ENCODE measurements at regions not wholly inside any gene's neighbourhood (a gene's known extent, or its start where the extent isn't known, plus 50 kb on each side); places are given as distances from the start of the nearest gene placed in this dataset.

DNA sequence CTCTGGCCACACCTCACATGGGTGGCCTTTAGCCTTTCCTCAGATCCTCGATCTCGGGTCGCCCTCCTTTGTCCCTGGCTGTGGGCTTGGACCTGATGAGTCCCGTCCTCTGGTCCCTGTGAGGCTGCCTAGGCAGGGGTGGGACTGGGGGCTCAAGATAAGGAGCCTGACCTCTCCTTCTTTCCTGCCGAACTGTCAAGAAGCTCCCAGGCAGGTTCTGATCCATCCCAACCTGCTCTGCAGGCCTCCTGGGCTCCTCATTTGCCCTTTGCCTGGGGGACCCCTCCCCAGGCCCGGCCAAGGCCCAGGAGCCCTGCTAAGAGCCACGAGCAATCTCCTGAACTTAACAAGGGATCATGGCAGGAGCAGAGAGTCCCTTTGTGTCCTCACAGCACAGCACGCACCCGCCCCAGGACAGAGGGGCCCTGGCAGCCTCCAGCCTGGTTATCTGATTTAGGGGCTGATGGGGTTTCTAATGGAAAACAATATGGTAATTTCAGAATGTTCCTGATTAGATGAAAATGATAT is 82.4 kb upstream of the POU3F1 start:
- Histone ChIP-seq H2BK15ac (ENCODE audit: low read depth, low read length) (no peak overlapping the region), H2BK20ac (ENCODE audit: low read depth, low read length, poor library complexity, severe bottlenecking) (no peak overlapping the region), H3K79me1 (ENCODE audit: insufficient read depth, low read depth, low read length, poor library complexity, severe bottlenecking) (no peaks in the 10 kb centered on the region), H3K9ac (ENCODE audit: extremely low read depth, insufficient read length, low read length) (no peak overlapping the region), H2BK5ac (ENCODE audit: insufficient read length, low read length) (no peak overlapping the region), H3K23me2 (ENCODE audit: insufficient read length, low read depth, low read length, poor library complexity, severe bottlenecking) (no peaks in the 10 kb centered on the region), H3T11ph (ENCODE audit: low read length) (no peak overlapping the region), H3K23ac (ENCODE audit: insufficient read length, low read depth, low read length) (no peak overlapping the region), H3K9me3 (ENCODE audit: control insufficient read depth, low read depth, low read length) (no peaks in the 10 kb centered on the region), H3K4me2 (ENCODE audit: insufficient read depth, insufficient read length, low read length) (no peak overlapping the region), H3K79me2 (ENCODE audit: insufficient read depth, low read length) (no peaks in the 10 kb centered on the region), H4K91ac (ENCODE audit: insufficient read length, low read depth, low read length) (no peak overlapping the region), H3K4ac (ENCODE audit: low read depth, low read length) (no peak overlapping the region), H2BK12ac (ENCODE audit: insufficient read length, low read depth, low read length) (no peak overlapping the region), H3K18ac (ENCODE audit: insufficient read length, low read depth, low read length) (no peak overlapping the region), H2AK5ac (ENCODE audit: insufficient read length, low read length) (no peak overlapping the region), H3K27ac (ENCODE audit: insufficient read length, low read depth, low read length) (no peak overlapping the region), H2BK120ac (ENCODE audit: low read depth, low read length, poor library complexity, severe bottlenecking) (no peak overlapping the region), H2AFZ (ENCODE audit: low read length) (no peak overlapping the region), H4K8ac (replicated peaks; ENCODE audit: insufficient read length, low read depth, low read length) (no peak overlapping the region), H3K56ac (ENCODE audit: insufficient read length, low read depth, low read length) (no peak overlapping the region), H3K27me3 (ENCODE audit: insufficient read depth, low read length) (no peaks in the 10 kb centered on the region), H3K14ac (ENCODE audit: insufficient read depth, low read length) (no peak overlapping the region), H4K5ac (ENCODE audit: insufficient read length, low read depth, low read length) (no peak overlapping the region), H3K4me1 (ENCODE audit: insufficient read depth, low read length) (0 out of 2 replicates have a peak, but pooled peaks cover 2% of the 10 kb centered on the region), H4K20me1 (ENCODE audit: control insufficient read depth, insufficient read depth, insufficient read length) (no peaks in the 10 kb centered on the region)
- Mint-ChIP-seq H3K4me3 (no peak overlapping the region), H3K9me3 (no peaks in the 10 kb centered on the region), H3K4me1 (peaks cover 18 to 44% of the 10 kb centered on the region in 2 experiments), H3K27ac (no peak overlapping the region), H3K27me3 (ENCODE audit: low read depth) (peaks cover 7% of the 10 kb centered on the region), H3K36me3 (ENCODE audit: insufficient read depth in 1 of 3, low read depth in 3 of 3) (no peaks in the 10 kb centered on the region)
- no peak for DNase-seq
- no peak for TF ChIP-seq CTCF (conservative IDR thresholded peaks at IDR 0.05)
- WGBS (ENCODE audit: extremely low coverage, insufficient read length, low lambda C conversion rate), result no CpG with 5 or more reads among the region's 9 CpGs

Measured in H9 (cell line).